K562 (cell line): ENCODE measurements at regions not wholly inside any gene's neighbourhood (a gene's known extent, or its start where the extent isn't known, plus 50 kb on each side); places are given as distances from the start of the nearest gene placed in this dataset.

Source experiments
- ATAC-seq: fragments of 200-7000 bp; cut with Tn5 transposase; 3 replicates; pipeline ENCODE4 v1.9.1; 2020; ENCODE audit warnings: moderate library complexity
- BruUV-seq: library from RNA; stranded (reverse); fragments of 400-500 nt; replicated peaks from 2 replicates; lab custom pipeline; 2021; lab: Mats Ljungman, UMichigan
- CTCF ChIA-PET: fragments of 300-600 bp; formaldehyde crosslinking; extraction: SDS; loops from one replicate; lab custom pipeline; 2021; ENCODE audit warnings: low intra/inter-chr PET ratio; lab: Yijun Ruan, JAX
- POLR2A ChIA-PET: fragments of 300-600, 350-650 bp; sonication (Branson Sonifier 250); formaldehyde crosslinking; extraction: SDS; loops from one replicate; lab custom pipeline; 2021; ENCODE audit warnings: antibody characterized with exemption, inconsistent platforms; lab: Yijun Ruan, JAX
- DNase-seq, 4 experiments: peaks; one replicate each; pipeline versions ENCODE4 v3.0.0 to v3.0.0-alpha.2; 2011 to 2018; ENCODE audit warnings: low spot score in 3 of 4, mixed read lengths in 3 of 4; ENCODE audit errors: extremely low read depth in 1 of 4
- FAIRE-seq: peaks from 2 replicates; lab custom pipeline; 2011; peaks lifted over from hg19 to GRCh38; lab: Jason Lieb, UNC
- H2AFZ ChIP-seq: 2 replicates; pipeline ENCODE4 v1.6.0; 2011; ENCODE audit warnings: low read depth, low read length, control low read depth, inconsistent platforms
- H3K27ac ChIP-seq: fragments of 200-600 bp; 3 replicates; pipeline ENCODE4 v1.8.0; 2011; ENCODE audit warnings: low read depth, mild to moderate bottlenecking, control low read depth, inconsistent platforms, low read length, moderate library complexity, mixed read lengths; ENCODE audit errors: extremely low read depth
- H3K27me3 ChIP-seq, 2 experiments: fragments of 300-600 bp in 1 of 2; 2 replicates in 1 of 2; 3 replicates in 1 of 2; pipeline versions ENCODE4 v1.6.0 to v1.8.0; 2011; ENCODE audit warnings: inconsistent platforms in 2 of 2, low read length in 2 of 2, mild to moderate bottlenecking in 1 of 2, mixed read lengths in 1 of 2, moderate library complexity in 1 of 2; ENCODE audit not compliant: control insufficient read depth in 2 of 2, insufficient read depth in 2 of 2
- H3K36me3 ChIP-seq: fragments of 300-600 bp; 3 replicates; pipeline ENCODE4 v1.8.0; 2011; ENCODE audit warnings: mild to moderate bottlenecking, low read length, inconsistent platforms; ENCODE audit not compliant: control insufficient read depth, insufficient read depth
- H3K4me1 ChIP-seq, 2 experiments: fragments of 200-600 bp in 1 of 2; replicated peaks in 1 of 2; 2 replicates in 1 of 2; 3 replicates in 1 of 2; pipeline versions ENCODE4 v1.5.1 to v1.8.0; 2011; ENCODE audit warnings: inconsistent platforms in 2 of 2, low read length in 2 of 2, mild to moderate bottlenecking in 1 of 2, mixed read lengths in 1 of 2, moderate library complexity in 1 of 2; ENCODE audit not compliant: control insufficient read depth in 2 of 2, insufficient read depth in 2 of 2
- H3K4me2 ChIP-seq: 2 replicates; pipeline ENCODE4 v1.6.1; 2011; ENCODE audit warnings: low read length, control low read depth, inconsistent platforms, mixed read lengths; ENCODE audit not compliant: insufficient read depth
- H3K4me3 ChIP-seq: fragments of 200-600 bp; sonication (generic), shearing (Covaris generic); 2 replicates; pipeline ENCODE4 v1.5.1; 2016; ENCODE audit warnings: control low read depth, inconsistent platforms
- H3K79me2 ChIP-seq: fragments of 200-600 bp; 3 replicates; pipeline ENCODE4 v1.8.0; 2011; ENCODE audit warnings: low read length, inconsistent platforms; ENCODE audit not compliant: control insufficient read depth, insufficient read depth
- H3K9ac ChIP-seq, 2 experiments: 2 replicates each; pipeline versions ENCODE4 v1.6.0 to v1.6.1; 2011; ENCODE audit warnings: low read depth in 2 of 2, low read length in 2 of 2, control low read depth in 1 of 2, inconsistent platforms in 1 of 2, mild to moderate bottlenecking in 1 of 2, mixed read lengths in 1 of 2; ENCODE audit not compliant: insufficient read depth in 1 of 2
- H3K9me1 ChIP-seq: one replicate; pipeline ENCODE4 v1.6.0; 2011; ENCODE audit warnings: inconsistent platforms, mild to moderate bottlenecking, low read length, moderate library complexity; ENCODE audit not compliant: control insufficient read depth, insufficient read depth
- H3K9me3 ChIP-seq: replicated peaks from 2 replicates; pipeline ENCODE4 v1.5.1; 2011; ENCODE audit warnings: low read depth, low read length, inconsistent platforms; ENCODE audit not compliant: control insufficient read depth, insufficient read depth
- H4K20me1 ChIP-seq: replicated peaks from 2 replicates; pipeline ENCODE4 v1.6.1; 2011; ENCODE audit warnings: low read length, inconsistent platforms, mixed read lengths; ENCODE audit not compliant: control insufficient read depth, insufficient read depth
- CTBP1 ChIP-seq: fragments of 450-650 bp; IDR thresholded peaks from 2 replicates; pipeline ENCODE4 v1.6.1; 2016; ENCODE audit warnings: borderline replicate concordance
- HDAC3 ChIP-seq: fragments of 450-650 bp; IDR thresholded peaks from 2 replicates; pipeline ENCODE4 v1.6.1; 2018; ENCODE audit warnings: borderline replicate concordance, mild to moderate bottlenecking, moderate library complexity; ENCODE audit not compliant: partially characterized antibody
- HDAC8 ChIP-seq: fragments of 450-650 bp; IDR thresholded peaks from 2 replicates; pipeline ENCODE4 v1.6.1; 2016; ENCODE audit warnings: mild to moderate bottlenecking, missing genetic modification characterization, moderate library complexity, missing compliant biosample characterization
- NCOA1 ChIP-seq: fragments of 450-650 bp; IDR thresholded peaks from 2 replicates; pipeline ENCODE4 v1.6.1; 2016; ENCODE audit warnings: low read depth
- NFIC ChIP-seq: fragments of 450-650 bp; IDR thresholded peaks from 2 replicates; pipeline ENCODE4 v1.6.1; 2017; ENCODE audit warnings: mild to moderate bottlenecking, inconsistent platforms
- NR4A1 ChIP-seq, 2 experiments: fragments of 250-450 bp in 1 of 2; fragments of 450-650 bp in 1 of 2; sonication (Bioruptor Pico) in 1 of 2; IDR thresholded peaks; 2 replicates each; pipeline versions ENCODE4 v1.4.0 to v1.6.1; 2016 to 2020; ENCODE audit warnings: mild to moderate bottlenecking in 2 of 2, missing compliant biosample characterization in 1 of 2, missing genetic modification characterization in 1 of 2, moderate library complexity in 1 of 2
- SMARCA5 ChIP-seq: fragments of 450-650 bp; IDR thresholded peaks from 2 replicates; pipeline ENCODE4 v1.6.1; 2016
- WGBS: fragments of 100-300 bp; shearing (Covaris generic); methylation state at CpG from one replicate; pipeline ENCODE4 v1.1.6; 2016; ENCODE audit warnings: low coverage, mixed read lengths; ENCODE audit not compliant: insufficient coverage; ENCODE audit errors: missing lambda C conversion rate; 5-methylcytosine and 5-hydroxymethylcytosine counted together
- in situ Hi-C: fragments of 300-500 bp; cut with MboI; formaldehyde crosslinking; loops from 4 replicates; pipeline ENCODE4 v1.15.0; 2018; ENCODE audit warnings: inconsistent platforms, mixed read lengths
- intact Hi-C: fragments of 100-400 bp; cut with micrococcal nuclease; formaldehyde crosslinking; loops from 2 replicates; pipeline ENCODE4 v1.14.2; 2022
- TF ChIP-seq, protein P1 (sequence below): fragments of 450-650 bp; IDR thresholded peaks from 2 replicates; pipeline ENCODE4 v1.6.1; 2018; ENCODE audit not compliant: partially characterized antibody
- TF ChIP-seq, protein P2 (sequence below): IDR thresholded peaks from 3 replicates; pipeline ENCODE4 v1.6.1; 2011; ENCODE audit warnings: borderline replicate concordance, mild to moderate bottlenecking, moderate library complexity; ENCODE audit not compliant: insufficient read length; ENCODE audit errors: extremely low read depth
- TF ChIP-seq, protein P3 (sequence below): sonication (generic); formaldehyde crosslinking; IDR thresholded peaks from 2 replicates; pipeline ENCODE4 v1.8.1; 2023; ENCODE audit warnings: mild to moderate bottlenecking, missing genetic modification reagents
- TF ChIP-seq, protein P4 (sequence below), 2 experiments: fragments of 200-800 bp in 1 of 2; sonication (Bioruptor generic) in 1 of 2; sonication (generic) in 1 of 2; formaldehyde crosslinking in 1 of 2; IDR thresholded peaks in 1 of 2; conservative IDR thresholded peaks in 1 of 2; 2 replicates each; pipeline versions ENCODE4 v1.5.0 to v1.6.1; 2016 to 2020; ENCODE audit warnings: missing compliant biosample characterization in 1 of 2, missing genetic modification characterization in 1 of 2, missing genetic modification reagents in 1 of 2

DNA sequence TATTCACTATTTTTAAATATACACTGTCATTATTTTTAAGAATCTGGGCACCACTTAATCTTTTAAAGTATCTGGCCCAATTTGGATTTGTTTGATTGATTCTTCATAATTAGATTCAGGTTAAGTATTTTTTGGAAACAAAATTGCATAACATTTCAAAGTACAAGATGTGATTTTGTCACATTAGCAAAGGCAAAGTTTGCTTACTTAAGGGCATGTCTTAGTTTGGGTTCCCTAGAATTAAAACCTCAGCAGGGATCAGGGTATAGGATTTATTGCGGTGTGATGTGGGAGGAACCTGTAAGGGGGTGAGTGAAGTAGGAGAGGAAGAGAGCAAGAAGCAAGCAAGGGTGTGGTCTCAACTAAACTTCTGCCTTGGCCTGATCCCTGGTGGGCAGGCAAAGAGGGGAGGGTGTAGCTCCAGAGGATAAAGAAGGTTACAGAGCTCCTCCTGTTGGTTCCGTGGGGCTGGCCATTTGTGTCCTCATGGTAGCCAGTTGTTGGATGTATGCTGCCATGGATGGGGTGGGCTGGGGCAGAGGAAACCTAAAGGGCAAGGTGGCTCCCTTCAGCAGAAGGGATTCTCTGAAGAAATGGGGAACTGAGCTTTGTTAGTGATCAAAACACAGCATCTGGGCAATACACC lies 668.7 kb upstream of the SLC35B3 start:
- Histone ChIP-seq H3K27me3 (no peaks in the 10 kb centered on the region), H3K27ac (no peak overlapping the region), H3K79me2 (no peaks in the 10 kb centered on the region), H3K9ac (no peak overlapping the region), H4K20me1 (no peaks in the 10 kb centered on the region), H3K4me2 (no peak overlapping the region), H3K36me3 (no peaks in the 10 kb centered on the region), H3K4me3 (no peak overlapping the region), H3K9me3 (0 out of 2 replicates have a peak, but pooled peaks cover 1% of the 10 kb centered on the region), H3K4me1 (no peaks in the 10 kb centered on the region), H2AFZ (no peak overlapping the region), H3K9me1 (no peaks in the 10 kb centered on the region)
- ChIA-PET POLR2A (no interaction called here), CTCF (no interaction called here)
- in situ Hi-C loops, result no loop called here
- BruUV-seq, result no TSS peak
- intact Hi-C loops, result no loop called here
- no peak for DNase-seq
- no peak for ATAC-seq
- WGBS, result 0% methylated on average over 2 of the region's 2 CpGs
- FAIRE-seq, result no peak
- TF ChIP-seq, protein P1, sequence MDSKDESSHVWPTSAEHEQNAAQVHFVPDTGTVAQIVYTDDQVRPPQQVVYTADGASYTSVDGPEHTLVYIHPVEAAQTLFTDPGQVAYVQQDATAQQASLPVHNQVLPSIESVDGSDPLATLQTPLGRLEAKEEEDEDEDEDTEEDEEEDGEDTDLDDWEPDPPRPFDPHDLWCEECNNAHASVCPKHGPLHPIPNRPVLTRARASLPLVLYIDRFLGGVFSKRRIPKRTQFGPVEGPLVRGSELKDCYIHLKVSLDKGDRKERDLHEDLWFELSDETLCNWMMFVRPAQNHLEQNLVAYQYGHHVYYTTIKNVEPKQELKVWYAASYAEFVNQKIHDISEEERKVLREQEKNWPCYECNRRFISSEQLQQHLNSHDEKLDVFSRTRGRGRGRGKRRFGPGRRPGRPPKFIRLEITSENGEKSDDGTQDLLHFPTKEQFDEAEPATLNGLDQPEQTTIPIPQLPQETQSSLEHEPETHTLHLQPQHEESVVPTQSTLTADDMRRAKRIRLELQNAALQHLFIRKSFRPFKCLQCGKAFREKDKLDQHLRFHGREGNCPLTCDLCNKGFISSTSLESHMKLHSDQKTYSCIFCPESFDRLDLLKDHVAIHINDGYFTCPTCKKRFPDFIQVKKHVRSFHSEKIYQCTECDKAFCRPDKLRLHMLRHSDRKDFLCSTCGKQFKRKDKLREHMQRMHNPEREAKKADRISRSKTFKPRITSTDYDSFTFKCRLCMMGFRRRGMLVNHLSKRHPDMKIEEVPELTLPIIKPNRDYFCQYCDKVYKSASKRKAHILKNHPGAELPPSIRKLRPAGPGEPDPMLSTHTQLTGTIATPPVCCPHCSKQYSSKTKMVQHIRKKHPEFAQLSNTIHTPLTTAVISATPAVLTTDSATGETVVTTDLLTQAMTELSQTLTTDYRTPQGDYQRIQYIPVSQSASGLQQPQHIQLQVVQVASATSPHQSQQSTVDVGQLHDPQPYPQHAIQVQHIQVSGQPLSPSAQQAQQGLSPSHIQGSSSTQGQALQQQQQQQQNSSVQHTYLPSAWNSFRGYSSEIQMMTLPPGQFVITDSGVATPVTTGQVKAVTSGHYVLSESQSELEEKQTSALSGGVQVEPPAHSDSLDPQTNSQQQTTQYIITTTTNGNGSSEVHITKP, result no peak
- TF ChIP-seq NR4A1 (CRISPR knock-in tag; IDR thresholded peaks at IDR 0.05) (no peak), NR4A1 (tag; IDR thresholded peaks at IDR 0.05) (no peak), NFIC (no peak), HDAC8 (tag) (no peak), HDAC3 (no peak), CTBP1 (no peak), SMARCA5 (no peak), NCOA1 (no peak)
- TF ChIP-seq, protein P2, sequence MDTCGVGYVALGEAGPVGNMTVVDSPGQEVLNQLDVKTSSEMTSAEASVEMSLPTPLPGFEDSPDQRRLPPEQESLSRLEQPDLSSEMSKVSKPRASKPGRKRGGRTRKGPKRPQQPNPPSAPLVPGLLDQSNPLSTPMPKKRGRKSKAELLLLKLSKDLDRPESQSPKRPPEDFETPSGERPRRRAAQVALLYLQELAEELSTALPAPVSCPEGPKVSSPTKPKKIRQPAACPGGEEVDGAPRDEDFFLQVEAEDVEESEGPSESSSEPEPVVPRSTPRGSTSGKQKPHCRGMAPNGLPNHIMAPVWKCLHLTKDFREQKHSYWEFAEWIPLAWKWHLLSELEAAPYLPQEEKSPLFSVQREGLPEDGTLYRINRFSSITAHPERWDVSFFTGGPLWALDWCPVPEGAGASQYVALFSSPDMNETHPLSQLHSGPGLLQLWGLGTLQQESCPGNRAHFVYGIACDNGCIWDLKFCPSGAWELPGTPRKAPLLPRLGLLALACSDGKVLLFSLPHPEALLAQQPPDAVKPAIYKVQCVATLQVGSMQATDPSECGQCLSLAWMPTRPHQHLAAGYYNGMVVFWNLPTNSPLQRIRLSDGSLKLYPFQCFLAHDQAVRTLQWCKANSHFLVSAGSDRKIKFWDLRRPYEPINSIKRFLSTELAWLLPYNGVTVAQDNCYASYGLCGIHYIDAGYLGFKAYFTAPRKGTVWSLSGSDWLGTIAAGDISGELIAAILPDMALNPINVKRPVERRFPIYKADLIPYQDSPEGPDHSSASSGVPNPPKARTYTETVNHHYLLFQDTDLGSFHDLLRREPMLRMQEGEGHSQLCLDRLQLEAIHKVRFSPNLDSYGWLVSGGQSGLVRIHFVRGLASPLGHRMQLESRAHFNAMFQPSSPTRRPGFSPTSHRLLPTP, result no peak
- TF ChIP-seq, protein P3, sequence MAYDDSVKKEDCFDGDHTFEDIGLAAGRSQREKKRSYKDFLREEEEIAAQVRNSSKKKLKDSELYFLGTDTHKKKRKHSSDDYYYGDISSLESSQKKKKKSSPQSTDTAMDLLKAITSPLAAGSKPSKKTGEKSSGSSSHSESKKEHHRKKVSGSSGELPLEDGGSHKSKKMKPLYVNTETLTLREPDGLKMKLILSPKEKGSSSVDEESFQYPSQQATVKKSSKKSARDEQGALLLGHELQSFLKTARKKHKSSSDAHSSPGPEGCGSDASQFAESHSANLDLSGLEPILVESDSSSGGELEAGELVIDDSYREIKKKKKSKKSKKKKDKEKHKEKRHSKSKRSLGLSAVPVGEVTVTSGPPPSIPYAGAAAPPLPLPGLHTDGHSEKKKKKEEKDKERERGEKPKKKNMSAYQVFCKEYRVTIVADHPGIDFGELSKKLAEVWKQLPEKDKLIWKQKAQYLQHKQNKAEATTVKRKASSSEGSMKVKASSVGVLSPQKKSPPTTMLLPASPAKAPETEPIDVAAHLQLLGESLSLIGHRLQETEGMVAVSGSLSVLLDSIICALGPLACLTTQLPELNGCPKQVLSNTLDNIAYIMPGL (CRISPR knock-in tag), result no peak
- TF ChIP-seq, protein P4, sequence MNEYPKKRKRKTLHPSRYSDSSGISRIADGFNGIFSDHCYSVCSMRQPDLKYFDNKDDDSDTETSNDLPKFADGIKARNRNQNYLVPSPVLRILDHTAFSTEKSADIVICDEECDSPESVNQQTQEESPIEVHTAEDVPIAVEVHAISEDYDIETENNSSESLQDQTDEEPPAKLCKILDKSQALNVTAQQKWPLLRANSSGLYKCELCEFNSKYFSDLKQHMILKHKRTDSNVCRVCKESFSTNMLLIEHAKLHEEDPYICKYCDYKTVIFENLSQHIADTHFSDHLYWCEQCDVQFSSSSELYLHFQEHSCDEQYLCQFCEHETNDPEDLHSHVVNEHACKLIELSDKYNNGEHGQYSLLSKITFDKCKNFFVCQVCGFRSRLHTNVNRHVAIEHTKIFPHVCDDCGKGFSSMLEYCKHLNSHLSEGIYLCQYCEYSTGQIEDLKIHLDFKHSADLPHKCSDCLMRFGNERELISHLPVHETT (CRISPR knock-in tag; conservative IDR thresholded peaks at IDR 0.05 in 1 of 2, IDR thresholded peaks at IDR 0.05 in 1 of 2), result no peak
